ENCODE measurements at regions not wholly inside any gene's neighbourhood (a gene's known extent, or its start where the extent isn't known, plus 50 kb on each side); places are given as distances from the start of the nearest gene placed in this dataset.

- DNase-seq (no peak), ATAC-seq (no peak)
- Mint-ChIP-seq H3K9me3 (peaks cover 0 to 20% (median 4%) of the 10 kb centered on the region in 9 donors), H3K4me3 (no peak overlapping the region), H3K36me3 (no peaks in the 10 kb centered on the region), H3K4me1 (no peaks in the 10 kb centered on the region), H3K27ac (no peak overlapping the region), H3K27me3 (no peaks in the 10 kb centered on the region)
- POLR2A ChIA-PET = interaction anchor here (0.7 kb wide), 1 partner anchor 510 kb away, joined by 3 read pairs; no protein-coding TSS in a partner anchor
Observed at GRCh38 chr2:228559774-228560415, 378.4 kb upstream of the SPHKAP start.

GRCh38 chr2:228556717-228557116 is 375.2 kb upstream of the SPHKAP start:
- no peak for DNase-seq
- Mint-ChIP-seq H3K9me3 (peaks cover 0 to 20% (median 5%) of the 10 kb centered on the region in 9 donors), H3K4me1 (no peaks in the 10 kb centered on the region), H3K27me3 (no peaks in the 10 kb centered on the region), H3K27ac (no peak overlapping the region), H3K4me3 (no peak overlapping the region), H3K36me3 (no peaks in the 10 kb centered on the region)
- POLR2A ChIA-PET = no interaction called here
- ATAC-seq = no peak

- ATAC-seq (no peak), DNase-seq (no peak)
- H3K4me1 Mint-ChIP-seq = no peaks in the 10 kb centered on the region
- H3K36me3 Mint-ChIP-seq = no peaks in the 10 kb centered on the region
- peaks cover 0 to 19% (median 4%) of the 10 kb centered on the region in 9 donors for H3K9me3 Mint-ChIP-seq
- POLR2A ChIA-PET = no interaction called here
- H3K4me3 Mint-ChIP-seq = no peak overlapping the region
- H3K27me3 Mint-ChIP-seq = no peaks in the 10 kb centered on the region
- H3K27ac Mint-ChIP-seq = no peak overlapping the region
Observed at GRCh38 chr2:228549441-228550007, 368.0 kb upstream of the SPHKAP start.

- POLR2A ChIA-PET = no interaction called here
- DNase-seq (no peak), ATAC-seq (no peak)
- H3K9me3 Mint-ChIP-seq = peaks cover 0 to 19% (median 4%) of the 10 kb centered on the region in 9 donors
- no peaks in the 10 kb centered on the region for H3K4me1 Mint-ChIP-seq
- H3K4me3 Mint-ChIP-seq = no peak overlapping the region
- no peak overlapping the region for H3K27ac Mint-ChIP-seq
- no peaks in the 10 kb centered on the region for H3K27me3 Mint-ChIP-seq
- no peaks in the 10 kb centered on the region for H3K36me3 Mint-ChIP-seq
Observed at GRCh38 chr2:228548230-228548629, 366.7 kb upstream of the SPHKAP start.

GRCh38 chr2:228545748-228546145 is 364.3 kb upstream of the SPHKAP start:
- ATAC-seq = no peak
- Mint-ChIP-seq H3K27ac (no peak overlapping the region), H3K27me3 (no peaks in the 10 kb centered on the region)

GRCh38 chr2:228545041-228545747 is 363.7 kb upstream of the SPHKAP start:
- H3K4me1 Mint-ChIP-seq = no peaks in the 10 kb centered on the region
- H3K9me3 Mint-ChIP-seq = peaks cover 0 to 21% (median 3%) of the 10 kb centered on the region in 9 donors
- no peak overlapping the region for H3K4me3 Mint-ChIP-seq
- H3K36me3 Mint-ChIP-seq = no peaks in the 10 kb centered on the region
- DNase-seq (no peak), ATAC-seq (no peak)
- POLR2A ChIA-PET = no interaction called here
- no peaks in the 10 kb centered on the region for H3K27me3 Mint-ChIP-seq
- H3K27ac Mint-ChIP-seq = no peak overlapping the region

More at GRCh38 chr2:228545748-228546145, 364.3 kb upstream of the SPHKAP start:
- Mint-ChIP-seq H3K4me1 (no peaks in the 10 kb centered on the region), H3K4me3 (no peak overlapping the region), H3K9me3 (peaks cover 0 to 23% (median 3%) of the 10 kb centered on the region in 9 donors), H3K36me3 (no peaks in the 10 kb centered on the region)
- POLR2A ChIA-PET = no interaction called here
- no peak for DNase-seq

- POLR2A ChIA-PET = no interaction called here
- H3K4me3 Mint-ChIP-seq = no peak overlapping the region
- H3K4me1 Mint-ChIP-seq = no peaks in the 10 kb centered on the region
- H3K27me3 Mint-ChIP-seq = no peaks in the 10 kb centered on the region
- H3K9me3 Mint-ChIP-seq = peaks cover 0 to 19% (median 7%) of the 10 kb centered on the region in 9 donors
- no peak for DNase-seq
- H3K27ac Mint-ChIP-seq = no peak overlapping the region
- no peaks in the 10 kb centered on the region for H3K36me3 Mint-ChIP-seq
- ATAC-seq = no peak
Observed at GRCh38 chr2:228543117-228543516, 361.6 kb upstream of the SPHKAP start.

- POLR2A ChIA-PET = no interaction called here
Observed at GRCh38 chr2:228542277-228542676, 360.8 kb upstream of the SPHKAP start.

GRCh38 chr2:228541789-228542188 is 360.3 kb upstream of the SPHKAP start:
- Mint-ChIP-seq H3K27ac (no peak overlapping the region), H3K9me3 (peaks cover 0 to 15% (median 7%) of the 10 kb centered on the region in 9 donors), H3K36me3 (no peaks in the 10 kb centered on the region), H3K4me1 (no peaks in the 10 kb centered on the region), H3K4me3 (no peak overlapping the region), H3K27me3 (no peaks in the 10 kb centered on the region)
- DNase-seq = no peak
- ATAC-seq = no peak
- POLR2A ChIA-PET = no interaction called here

More at GRCh38 chr2:228542277-228542676, 360.8 kb upstream of the SPHKAP start:
- Mint-ChIP-seq H3K36me3 (no peaks in the 10 kb centered on the region), H3K27me3 (no peaks in the 10 kb centered on the region), H3K4me3 (no peak overlapping the region), H3K4me1 (no peaks in the 10 kb centered on the region), H3K27ac (no peak overlapping the region), H3K9me3 (peaks cover 0 to 15% (median 7%) of the 10 kb centered on the region in 9 donors)
- DNase-seq (no peak), ATAC-seq (no peak)

GRCh38 chr2:228540976-228541375 is 359.5 kb upstream of the SPHKAP start:
- H3K27ac Mint-ChIP-seq = no peak overlapping the region
- POLR2A ChIA-PET = no interaction called here
- no peak overlapping the region for H3K4me3 Mint-ChIP-seq
- no peaks in the 10 kb centered on the region for H3K4me1 Mint-ChIP-seq
- H3K36me3 Mint-ChIP-seq = no peaks in the 10 kb centered on the region
- H3K9me3 Mint-ChIP-seq = peaks cover 0 to 15% (median 7%) of the 10 kb centered on the region in 9 donors
- no peak for DNase-seq
- no peak for ATAC-seq
- no peaks in the 10 kb centered on the region for H3K27me3 Mint-ChIP-seq

- Mint-ChIP-seq H3K4me1 (no peaks in the 10 kb centered on the region), H3K4me3 (no peak overlapping the region), H3K9me3 (peaks cover 0 to 53% (median 15%) of the 10 kb centered on the region in 9 donors), H3K27me3 (no peaks in the 10 kb centered on the region), H3K36me3 (no peaks in the 10 kb centered on the region), H3K27ac (no peak overlapping the region)
- DNase-seq (no peak), ATAC-seq (no peak)
- POLR2A ChIA-PET = no interaction called here
Observed at GRCh38 chr2:228535396-228535795, 353.9 kb upstream of the SPHKAP start.

- Mint-ChIP-seq H3K36me3 (no peaks in the 10 kb centered on the region), H3K9me3 (peaks cover 0 to 47% (median 9%) of the 10 kb centered on the region in 9 donors), H3K4me3 (no peak overlapping the region), H3K4me1 (no peaks in the 10 kb centered on the region), H3K27me3 (no peaks in the 10 kb centered on the region), H3K27ac (no peak overlapping the region)
- POLR2A ChIA-PET = no interaction called here
- no peak for DNase-seq
- ATAC-seq = no peak
Observed at GRCh38 chr2:228533156-228533555, 351.7 kb upstream of the SPHKAP start.

- Mint-ChIP-seq H3K36me3 (no peaks in the 10 kb centered on the region), H3K27me3 (no peaks in the 10 kb centered on the region), H3K27ac (no peak overlapping the region), H3K9me3 (peaks cover 0 to 44% (median 5%) of the 10 kb centered on the region in 9 donors), H3K4me1 (no peaks in the 10 kb centered on the region), H3K4me3 (no peak overlapping the region)
- ATAC-seq = no peak
- POLR2A ChIA-PET = no interaction called here
- no peak for DNase-seq
Observed at GRCh38 chr2:228532233-228532632, 350.7 kb upstream of the SPHKAP start.
